A549 (cell line): ENCODE measurements at regions not wholly inside any gene's neighbourhood (a gene's known extent, or its start where the extent isn't known, plus 50 kb on each side); places are given as distances from the start of the nearest gene placed in this dataset.
A peak's percentile ranks its signal among the peaks of the same experiment; 100 is the strongest.

Experiments used
- ATAC-seq, 2 experiments: fragments of 200-7000 bp in 1 of 2; fragments of >200 bp in 1 of 2; cut with Nextera tagmentation in 1 of 2; cut with Tn5 transposase in 1 of 2; 3 replicates each; pipeline versions ENCODE4 v1.8.0 to v1.9.1; 2018 to 2020; ENCODE audit warnings: mild to moderate bottlenecking in 1 of 2, moderate library complexity in 1 of 2
- CTCF ChIA-PET: fragments of 300-600 bp; sonication (Branson Sonifier 250); formaldehyde crosslinking; extraction: SDS; loops from one replicate; lab custom pipeline; 2021; ENCODE audit warnings: antibody characterized with exemption, inconsistent platforms; lab: Yijun Ruan, JAX
- POLR2A ChIA-PET: fragments of 350-600 bp; formaldehyde crosslinking; extraction: SDS; loops from one replicate; lab custom pipeline; 2021; ENCODE audit warnings: antibody characterized with exemption, inconsistent platforms; lab: Yijun Ruan, JAX
- DNase-seq, 2 experiments: peaks; one replicate each; pipeline versions ENCODE4 v3.0.0 to v3.0.0-alpha.2; 2011 to 2016; ENCODE audit warnings: low read depth in 1 of 2, low spot score in 1 of 2
- FAIRE-seq: peaks from 2 replicates; lab custom pipeline; 2011; peaks lifted over from hg19 to GRCh38; lab: Jason Lieb, UNC
- H3K27ac ChIP-seq, 2 experiments: fragments of >200 bp; sonication (Bioruptor Twin); formaldehyde crosslinking; 3 replicates each; pipeline ENCODE4 v1.5.1; 2016 to 2017
- H3K4me1 ChIP-seq: fragments of >200 bp; sonication (Bioruptor Twin); formaldehyde crosslinking; 3 replicates; pipeline ENCODE4 v1.6.1; 2016
- H3K4me2 ChIP-seq: fragments of >200 bp; sonication (Bioruptor Twin); formaldehyde crosslinking; 3 replicates; pipeline ENCODE4 v1.6.1; 2016
- H3K4me3 ChIP-seq: fragments of >200 bp; sonication (Bioruptor Twin); formaldehyde crosslinking; 3 replicates; pipeline ENCODE4 v1.5.1; 2016
- H3K9me3 ChIP-seq: fragments of >200 bp; sonication (Bioruptor Twin); formaldehyde crosslinking; 3 replicates; pipeline ENCODE4 v1.6.1; 2016
- ATOH8 ChIP-seq: fragments of 250-450 bp; sonication (Bioruptor Pico); IDR thresholded peaks from 2 replicates; pipeline ENCODE4 v1.5.0; 2020; ENCODE audit warnings: low read depth, mild to moderate bottlenecking, moderate library complexity
- CBX2 ChIP-seq: fragments of 200-600 bp; sonication (generic); IDR thresholded peaks from 2 replicates; pipeline ENCODE4 v1.6.1; 2016; ENCODE audit warnings: low read depth, mild to moderate bottlenecking, borderline replicate concordance
- CEBPB ChIP-seq, 2 experiments: fragments of >200 bp in 1 of 2; sonication (Bioruptor Twin) in 1 of 2; formaldehyde crosslinking in 1 of 2; IDR thresholded peaks; 2 replicates each; pipeline ENCODE4 v1.6.1; 2012 to 2016
- CHD2 ChIP-seq: fragments of 150-350 bp; IDR thresholded peaks from 2 replicates; pipeline ENCODE4 v1.6.1; 2014; ENCODE audit warnings: low read length; ENCODE audit not compliant: partially characterized antibody
- CHD4 ChIP-seq: fragments of 200-600 bp; sonication (generic); IDR thresholded peaks from 2 replicates; pipeline ENCODE4 v1.6.1; 2016; ENCODE audit warnings: antibody characterized with exemption, mild to moderate bottlenecking, borderline replicate concordance
- EP300 ChIP-seq, 2 experiments: fragments of >200 bp; sonication (Bioruptor Twin); formaldehyde crosslinking; IDR thresholded peaks; 2 replicates in 1 of 2; 3 replicates in 1 of 2; pipeline ENCODE4 v1.6.1; 2016 to 2017
- FOSL2 ChIP-seq, 2 experiments: fragments of 450-650 bp in 1 of 2; fragments of >200 bp in 1 of 2; sonication (Bioruptor Twin) in 1 of 2; formaldehyde crosslinking; IDR thresholded peaks; 2 replicates each; pipeline versions ENCODE4 v1.5.0 to v1.6.1; 2016 to 2020; ENCODE audit warnings: mild to moderate bottlenecking in 1 of 2, moderate library complexity in 1 of 2
- HDAC2 ChIP-seq: fragments of 200-600 bp; sonication (generic); IDR thresholded peaks from 2 replicates; pipeline ENCODE4 v1.6.1; 2016
- HOXA7 ChIP-seq: fragments of 250-450 bp; sonication (Bioruptor Pico); IDR thresholded peaks from 2 replicates; pipeline ENCODE4 v1.5.0; 2020; ENCODE audit warnings: mild to moderate bottlenecking, moderate library complexity
- KDM1A ChIP-seq: fragments of 200-600 bp; sonication (generic); IDR thresholded peaks from 2 replicates; pipeline ENCODE4 v1.6.1; 2016; ENCODE audit warnings: low read depth, mild to moderate bottlenecking
- KDM5A ChIP-seq: fragments of 200-600 bp; sonication (generic); IDR thresholded peaks from 2 replicates; pipeline ENCODE4 v1.6.1; 2016; ENCODE audit warnings: antibody characterized with exemption, mild to moderate bottlenecking
- MAFK ChIP-seq: fragments of 450-650 bp; IDR thresholded peaks from 2 replicates; pipeline ENCODE4 v1.6.1; 2014; ENCODE audit not compliant: partially characterized antibody
- PBX3 ChIP-seq: IDR thresholded peaks from 2 replicates; pipeline ENCODE4 v1.6.1; 2012
- POLR2A ChIP-seq: IDR thresholded peaks from 2 replicates; pipeline ENCODE4 v1.6.1; 2012; ENCODE audit warnings: mild to moderate bottlenecking, low read length
- RFX5 ChIP-seq: fragments of 450-650 bp; IDR thresholded peaks from 2 replicates; pipeline ENCODE4 v1.7.1; 2014; ENCODE audit warnings: antibody characterized with exemption, mild to moderate bottlenecking, moderate library complexity
- RNF2 ChIP-seq: fragments of 200-600 bp; sonication (generic); IDR thresholded peaks from 2 replicates; pipeline ENCODE4 v1.6.1; 2016; ENCODE audit warnings: low read depth, mild to moderate bottlenecking, antibody characterized with exemption, moderate library complexity, borderline replicate concordance
- WGBS: methylation state at CpG from one replicate; pipeline ENCODE4 v1.1.6; 2017; ENCODE audit errors: missing lambda C conversion rate; 5-methylcytosine and 5-hydroxymethylcytosine counted together
- TF ChIP-seq, protein P1 (sequence below): fragments of >200 bp; sonication (Bioruptor Twin); formaldehyde crosslinking; IDR thresholded peaks from 3 replicates; pipeline ENCODE4 v1.5.1; 2016

GRCh38 chr1:172902200-172902599 is 148.5 kb downstream of the TNFSF18 start:
- CTCF ChIA-PET: interaction anchor here (1.1 to 1.9 kb wide), 2 partner anchors 14 to 300 kb away, joined by 4 to 6 read pairs; no protein-coding TSS in a partner anchor
- ATAC-seq (no peak), FAIRE-seq (peak; percentile 63), DNase-seq (no peak)
- Histone ChIP-seq H3K27ac (no peak overlapping the region), H3K4me2 (no peak overlapping the region), H3K4me1 (peaks cover 27% of the 10 kb centered on the region; the same call in 2 of the 3 replicates), H3K9me3 (no peaks in the 10 kb centered on the region), H3K4me3 (no peak overlapping the region)
- no peak for TF ChIP-seq EP300 (IDR thresholded peaks at IDR 0.05)
- TF ChIP-seq POLR2A: no peak
- no peak for TF ChIP-seq CBX2
- no peak for TF ChIP-seq RNF2
- TF ChIP-seq CHD2: no peak
- no peak for TF ChIP-seq RFX5
- TF ChIP-seq MAFK: no peak
- 0 out of 4 replicates have a peak, but pooled peaks of 1 of the 2 experiments have one; percentile 5 for TF ChIP-seq CEBPB (IDR thresholded peaks at IDR 0.05)
- WGBS: 90% methylated on average over 2 of the region's 2 CpGs
- POLR2A ChIA-PET: interaction anchor here (0.6 kb wide), 1 partner anchor 75 kb away, joined by 3 read pairs; no protein-coding TSS in a partner anchor

DNA sequence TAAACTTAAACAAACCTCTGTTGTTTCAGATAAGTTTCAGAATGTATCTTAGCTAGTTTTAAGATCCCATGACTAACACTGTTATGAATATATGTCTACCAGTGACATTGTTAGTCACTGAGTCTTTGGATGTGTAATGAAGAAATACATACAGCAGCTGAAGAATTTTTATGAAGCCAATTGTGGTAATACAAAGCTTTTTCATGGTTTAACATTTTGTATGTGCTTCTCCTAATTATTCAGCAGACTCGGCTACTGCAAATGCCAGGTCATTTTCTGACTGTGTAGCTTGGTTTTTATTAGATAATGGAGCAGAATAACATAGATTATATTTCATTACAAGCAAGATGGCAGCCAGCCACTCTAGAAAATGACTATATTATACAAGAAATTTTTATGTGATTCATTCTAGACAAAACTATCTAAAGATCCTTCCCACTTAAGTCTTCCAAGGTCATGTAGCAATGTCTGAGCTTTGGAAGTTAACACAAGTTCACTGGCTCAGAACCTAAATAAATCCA is 147.8 kb downstream of the TNFSF18 start:
- 48% methylated on average over 1 of the region's 1 CpG for WGBS
- ATAC-seq (peak in 1 of 2 experiments; percentile 61; a peak in 3 of 6 replicates), FAIRE-seq (peak; percentile 67), DNase-seq (no peak)
- peaks cover 30% of the 10 kb centered on the region; the same call in 2 of the 3 replicates for H3K4me1 ChIP-seq
- TF ChIP-seq CHD4: no peak
- TF ChIP-seq PBX3: no peak
- no peak for TF ChIP-seq KDM1A
- no peak for TF ChIP-seq FOSL2 (IDR thresholded peaks at IDR 0.05)
- TF ChIP-seq FOSL2 (CRISPR knock-in tag; IDR thresholded peaks at IDR 0.05): 0 out of 2 replicates have a peak, but pooled peaks have one; percentile 11
- CTCF ChIA-PET: interaction anchor here (0.6 to 1.9 kb wide), 3 partner anchors 15 to 300 kb away, joined by 3 to 6 read pairs (median 4); no protein-coding TSS in a partner anchor
- peak overlapping the region; percentile 18 to 25; a peak in 4 of 6 replicates for H3K27ac ChIP-seq
- no peak overlapping the region for H3K4me2 ChIP-seq
- POLR2A ChIA-PET: no interaction called here
- H3K4me3 ChIP-seq: no peak overlapping the region
- H3K9me3 ChIP-seq: peaks cover 7% of the 10 kb centered on the region

- peaks cover 30% of the 10 kb centered on the region; the same call in 2 of the 3 replicates for H3K4me1 ChIP-seq
- peaks cover 10% of the 10 kb centered on the region for H3K9me3 ChIP-seq
- POLR2A ChIA-PET: no interaction called here
- DNase-seq (no peak), FAIRE-seq (no peak), ATAC-seq (no peak; a peak in 1 of 6 replicates)
- H3K4me2 ChIP-seq: 0 out of 3 replicates have a peak overlapping the region, but pooled peaks have one; percentile 13
- peak overlapping the region; percentile 2 to 5; a peak in 3 of 6 replicates for H3K27ac ChIP-seq
- TF ChIP-seq, protein P1, sequence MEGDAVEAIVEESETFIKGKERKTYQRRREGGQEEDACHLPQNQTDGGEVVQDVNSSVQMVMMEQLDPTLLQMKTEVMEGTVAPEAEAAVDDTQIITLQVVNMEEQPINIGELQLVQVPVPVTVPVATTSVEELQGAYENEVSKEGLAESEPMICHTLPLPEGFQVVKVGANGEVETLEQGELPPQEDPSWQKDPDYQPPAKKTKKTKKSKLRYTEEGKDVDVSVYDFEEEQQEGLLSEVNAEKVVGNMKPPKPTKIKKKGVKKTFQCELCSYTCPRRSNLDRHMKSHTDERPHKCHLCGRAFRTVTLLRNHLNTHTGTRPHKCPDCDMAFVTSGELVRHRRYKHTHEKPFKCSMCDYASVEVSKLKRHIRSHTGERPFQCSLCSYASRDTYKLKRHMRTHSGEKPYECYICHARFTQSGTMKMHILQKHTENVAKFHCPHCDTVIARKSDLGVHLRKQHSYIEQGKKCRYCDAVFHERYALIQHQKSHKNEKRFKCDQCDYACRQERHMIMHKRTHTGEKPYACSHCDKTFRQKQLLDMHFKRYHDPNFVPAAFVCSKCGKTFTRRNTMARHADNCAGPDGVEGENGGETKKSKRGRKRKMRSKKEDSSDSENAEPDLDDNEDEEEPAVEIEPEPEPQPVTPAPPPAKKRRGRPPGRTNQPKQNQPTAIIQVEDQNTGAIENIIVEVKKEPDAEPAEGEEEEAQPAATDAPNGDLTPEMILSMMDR: no peak
- TF ChIP-seq KDM5A (no peak), HOXA7 (CRISPR knock-in tag) (no peak), POLR2A (no peak), HDAC2 (no peak), ATOH8 (CRISPR knock-in tag) (no peak)
- WGBS: 92% methylated on average over 1 of the region's 1 CpG
- CTCF ChIA-PET: interaction anchor here (1.9 kb wide), 1 partner anchor 299 kb away, joined by 6 read pairs; no protein-coding TSS in a partner anchor
- no peak overlapping the region for H3K4me3 ChIP-seq
These were observed 147.0 kb downstream of the TNFSF18 start for GRCh38 chr1:172903581-172904220.
